Testis (tissue), 2 donors: ENCODE measurements at regions not wholly inside any gene's neighbourhood (a gene's known extent, or its start where the extent isn't known, plus 50 kb on each side); places are given as distances from the start of the nearest gene placed in this dataset.

Experiments used
- DNase-seq: peaks from one replicate; pipeline ENCODE4 v3.0.0-alpha.2; 2019
- H3K27ac ChIP-seq, 2 donors: fragments of 200-600 bp; sonication (generic); one replicate each; pipeline ENCODE4 v1.5.1; 2019
- H3K27me3 ChIP-seq: fragments of 200-600 bp; sonication (generic); one replicate; pipeline ENCODE4 v1.5.1; 2019
- H3K36me3 ChIP-seq: fragments of 200-600 bp; sonication (generic); one replicate; pipeline ENCODE4 v1.5.1; 2017; ENCODE audit warnings: low read depth; ENCODE audit errors: missing control alignments
- H3K4me1 ChIP-seq: fragments of 200-600 bp; sonication (generic); one replicate; pipeline ENCODE4 v1.5.1; 2019
- H3K4me3 ChIP-seq, 2 donors: fragments of 200-600 bp; sonication (generic); one replicate each; pipeline ENCODE4 v1.5.1; 2017 to 2019
- H3K9me3 ChIP-seq: fragments of 200-600 bp; sonication (generic); one replicate; pipeline ENCODE4 v1.5.1; 2017
- CTCF ChIP-seq, 3 experiments: fragments of 450-650 bp in 2 of 3; fragments of 200-600 bp in 1 of 3; sonication (generic) in 1 of 3; IDR thresholded peaks; one replicate each; pipeline ENCODE4 v1.5.1; 2016 to 2019; ENCODE audit warnings: antibody characterized with exemption in 3 of 3, mild to moderate bottlenecking in 2 of 3, moderate library complexity in 1 of 3
- POLR2A ChIP-seq: fragments of 450-650 bp; IDR thresholded peaks from one replicate; pipeline ENCODE4 v1.6.1; 2017; ENCODE audit warnings: antibody characterized with exemption, mild to moderate bottlenecking, moderate library complexity
- WGBS, 2 donors: methylation state at CpG; one replicate each; pipeline ENCODE4 v1.1.5; 2018; 5-methylcytosine and 5-hydroxymethylcytosine counted together
- intact Hi-C: fragments of 100-400 bp; cut with DNase I; formaldehyde crosslinking; loops from one replicate; pipeline ENCODE4 v1.15.1; 2023; ENCODE audit warnings: low total_unique reads

GRCh38 chr12:91973813-91974212 lies 171.8 kb downstream of the BTG1 start:
- no peaks in the 10 kb centered on the region for H3K36me3 ChIP-seq
- H3K4me1 ChIP-seq: no peaks in the 10 kb centered on the region
- H3K27me3 ChIP-seq: no peaks in the 10 kb centered on the region
- H3K4me3 ChIP-seq: no peak overlapping the region
- no peaks in the 10 kb centered on the region for H3K9me3 ChIP-seq
- no peak for DNase-seq
- 72 to 79% methylated on average over 2 of the region's 2 CpGs for WGBS, 2 donors
- intact Hi-C loops: no loop called here
- H3K27ac ChIP-seq: no peak overlapping the region
- TF ChIP-seq POLR2A (no peak), CTCF (IDR thresholded peaks at IDR 0.05) (no peak)

- H3K4me1 ChIP-seq: no peaks in the 10 kb centered on the region
- TF ChIP-seq CTCF (IDR thresholded peaks at IDR 0.05) (no peak), POLR2A (no peak)
- intact Hi-C loops: no loop called here
- no peak overlapping the region for H3K4me3 ChIP-seq
- DNase-seq: no peak
- no peaks in the 10 kb centered on the region for H3K27me3 ChIP-seq
- H3K9me3 ChIP-seq: no peaks in the 10 kb centered on the region
- no peaks in the 10 kb centered on the region for H3K36me3 ChIP-seq
- H3K27ac ChIP-seq: no peak overlapping the region
- 93 to 98% methylated on average over 1 of the region's 1 CpG for WGBS, 2 donors
These were observed 172.8 kb downstream of the BTG1 start for GRCh38 chr12:91972896-91973295.

GRCh38 chr12:91968777-91969171 lies 176.9 kb downstream of the BTG1 start:
- TF ChIP-seq CTCF (IDR thresholded peaks at IDR 0.05): no peak
- no peak for TF ChIP-seq POLR2A
- WGBS, 2 donors: 97 to 98% methylated on average over 3 of the region's 3 CpGs
- Histone ChIP-seq H3K27me3 (no peaks in the 10 kb centered on the region), H3K4me1 (no peaks in the 10 kb centered on the region), H3K9me3 (no peaks in the 10 kb centered on the region), H3K36me3 (no peaks in the 10 kb centered on the region), H3K27ac (no peak overlapping the region), H3K4me3 (no peak overlapping the region)
- no peak for DNase-seq
- intact Hi-C loops: no loop called here

- no peaks in the 10 kb centered on the region for H3K27me3 ChIP-seq
- H3K4me1 ChIP-seq: no peaks in the 10 kb centered on the region
- TF ChIP-seq CTCF (IDR thresholded peaks at IDR 0.05) (no peak), POLR2A (no peak)
- H3K9me3 ChIP-seq: no peaks in the 10 kb centered on the region
- no peak for DNase-seq
- H3K4me3 ChIP-seq: no peak overlapping the region
- no peak overlapping the region for H3K27ac ChIP-seq
- intact Hi-C loops: no loop called here
- no peaks in the 10 kb centered on the region for H3K36me3 ChIP-seq
These were observed 177.4 kb downstream of the BTG1 start for GRCh38 chr12:91968076-91968776.

- Histone ChIP-seq H3K36me3 (no peaks in the 10 kb centered on the region), H3K4me1 (no peaks in the 10 kb centered on the region), H3K27me3 (no peaks in the 10 kb centered on the region), H3K9me3 (no peaks in the 10 kb centered on the region), H3K27ac (no peak overlapping the region), H3K4me3 (no peak overlapping the region)
- no peak for DNase-seq
- whole genome bisulfite sequencing, 2 donors: 85 to 92% methylated on average over 1 of the region's 1 CpG
- TF ChIP-seq CTCF (IDR thresholded peaks at IDR 0.05): no peak
- TF ChIP-seq POLR2A: no peak
- intact Hi-C loops: no loop called here
These were observed 178.1 kb downstream of the BTG1 start for GRCh38 chr12:91967590-91967989.
